ENCODE measurements at regions not wholly inside any gene's neighbourhood (a gene's known extent, or its start where the extent isn't known, plus 50 kb on each side); places are given as distances from the start of the nearest gene placed in this dataset.
"Not testable (repeated sequence)": the region's sequence is repeated elsewhere in the genome, so short reads cannot be mapped to it uniquely, and the experiment has no call there.

DNA sequence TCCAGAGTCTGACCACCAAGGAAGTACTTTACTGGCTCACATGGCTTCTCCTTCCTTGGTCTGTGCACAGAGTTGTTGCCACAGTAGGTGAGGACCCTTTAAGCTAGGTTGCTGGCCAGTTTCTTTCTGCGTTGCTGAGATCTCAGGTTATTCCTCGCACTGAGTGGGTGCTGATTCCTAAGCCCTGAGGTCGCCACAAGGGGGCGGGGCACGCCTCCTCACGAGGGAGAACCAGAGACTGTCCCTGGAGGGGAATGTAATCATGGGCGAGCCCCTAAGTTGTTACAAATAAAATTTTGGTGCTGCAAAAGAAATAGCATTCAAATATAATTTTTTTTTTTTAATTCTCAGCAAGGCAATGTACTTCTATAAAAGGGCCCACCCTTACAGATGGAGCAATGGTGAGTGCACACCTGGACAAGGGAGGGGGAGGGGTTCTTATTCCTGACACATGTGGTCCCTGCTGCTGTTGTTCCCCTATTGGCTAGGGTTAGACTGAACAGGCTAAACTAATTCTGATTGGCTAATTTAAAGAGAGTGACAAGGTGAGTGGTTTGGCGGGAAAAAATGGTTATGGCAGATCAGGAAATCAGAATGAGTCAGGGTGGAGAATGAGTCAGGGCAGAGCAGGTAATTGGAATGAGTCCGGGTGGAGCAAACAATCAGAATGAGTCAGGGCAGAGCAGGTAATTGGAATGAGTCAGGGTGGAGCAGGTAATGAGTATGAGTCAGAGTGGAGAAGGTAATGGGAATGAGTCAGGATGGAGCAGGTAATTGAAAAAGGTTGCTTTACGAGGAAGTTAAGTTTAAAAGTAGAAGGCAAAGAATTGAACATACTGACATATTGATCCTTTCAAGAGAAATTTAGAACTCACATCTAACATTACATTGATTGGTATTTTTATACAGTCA, 107.5 kb downstream of the VSIG4 start:
- no peaks in the 10 kb centered on the region for H3K9me3 ChIP-seq (ENCODE audit: control insufficient read depth in 2 of 3, low read length in 3 of 3)
- CTCF ChIA-PET: no interaction called here
- no peaks in the 10 kb centered on the region for H3K27me3 ChIP-seq (ENCODE audit: control insufficient read depth in 2 of 2, insufficient read depth in 2 of 2, low read length in 2 of 2)
- POLR2A ChIA-PET: no interaction called here
- no peak for ATAC-seq
- H3K9me3 Mint-ChIP-seq: peaks cover 0 to 17% (median 7%) of the 10 kb centered on the region in 11 donors
- H3K4me3 ChIP-seq (ENCODE audit: low read length): no peak overlapping the region
- no peak overlapping the region for H3K27ac ChIP-seq (ENCODE audit: low read depth, low read length)
- H3K36me3 ChIP-seq (ENCODE audit: control insufficient read depth in 2 of 3, insufficient read depth in 3 of 3, low read length in 3 of 3): no peaks in the 10 kb centered on the region
- DNase-seq: no peak
- H3K4me1 ChIP-seq (ENCODE audit: control insufficient read depth in 2 of 2, insufficient read depth in 2 of 2, low read length in 2 of 2): peaks cover 0 to 1% of the 10 kb centered on the region in 2 donors
- intact Hi-C loops (cut with micrococcal nuclease): no loop called here
- no peaks in the 10 kb centered on the region for H3K27me3 Mint-ChIP-seq
- peaks cover 0 to 17% (median 4%) of the 10 kb centered on the region in 5 donors for H3K36me3 Mint-ChIP-seq
- peak overlapping the region in 1 of 9 donors; percentile 10 for H3K27ac Mint-ChIP-seq
- H3K4me1 Mint-ChIP-seq: peaks cover 0 to 12% (median 10%) of the 10 kb centered on the region in 7 donors
- no peak overlapping the region for H3K4me3 Mint-ChIP-seq

DNA sequence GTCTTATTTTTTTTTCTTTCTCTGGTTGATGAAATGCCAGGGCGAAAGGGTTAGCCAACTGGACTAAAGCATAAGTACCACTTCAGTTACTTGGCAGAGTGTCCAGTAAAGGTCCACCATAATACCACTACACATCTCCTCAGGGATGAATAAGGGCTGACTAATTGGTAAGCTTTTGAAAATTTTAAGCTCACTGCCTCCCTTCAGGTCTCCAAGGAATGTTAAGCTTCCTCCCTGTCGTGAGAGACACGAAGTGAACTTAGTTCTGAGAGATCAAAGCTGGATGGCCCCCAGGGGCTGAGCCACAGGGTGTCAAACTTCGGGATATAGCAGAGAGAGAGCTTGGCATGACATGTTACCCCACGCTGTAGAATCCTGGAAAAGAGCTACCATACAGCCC, 111.4 kb downstream of the VSIG4 start:
- H3K36me3 ChIP-seq (ENCODE audit: control insufficient read depth in 2 of 3, insufficient read depth in 3 of 3, low read length in 3 of 3): no peaks in the 10 kb centered on the region
- ChIA-PET POLR2A (no interaction called here), CTCF (no interaction called here)
- intact Hi-C loops (cut with micrococcal nuclease): loop anchor here (5.0 to 10.0 kb wide), 5 partner anchors 176 to 951 kb away; partner anchors contain the start of genes MSN (in 1 of the 2) and ZC4H2 (in 1 of the 2)
- no peaks in the 10 kb centered on the region for H3K9me3 ChIP-seq (ENCODE audit: control insufficient read depth in 2 of 3, low read length in 3 of 3)
- Mint-ChIP-seq H3K27ac (no peak overlapping the region), H3K4me3 (peak overlapping the region in 1 of 10 donors; percentile 27), H3K36me3 (peaks cover 0 to 37% (median 4%) of the 10 kb centered on the region in 5 donors), H3K4me1 (peaks cover 18 to 51% (median 43%) of the 10 kb centered on the region in 7 donors), H3K9me3 (peaks cover 0 to 30% (median 12%) of the 10 kb centered on the region in 11 donors), H3K27me3 (no peaks in the 10 kb centered on the region)
- H3K4me1 ChIP-seq (ENCODE audit: control insufficient read depth in 2 of 2, insufficient read depth in 2 of 2, low read length in 2 of 2): peaks cover 22 to 29% of the 10 kb centered on the region in 2 donors
- H3K4me3 ChIP-seq (ENCODE audit: low read length): no peak overlapping the region
- no peak for DNase-seq
- H3K27me3 ChIP-seq (ENCODE audit: control insufficient read depth in 2 of 2, insufficient read depth in 2 of 2, low read length in 2 of 2): no peaks in the 10 kb centered on the region
- H3K27ac ChIP-seq (ENCODE audit: low read depth, low read length): no peak overlapping the region
- ATAC-seq: no peak

GRCh38 chrX:65927386-65927785, 112.5 kb downstream of the VSIG4 start:
- DNase-seq; POLR2A ChIA-PET; H3K27ac ChIP-seq (ENCODE audit: low read depth, low read length); H3K9me3 ChIP-seq (ENCODE audit: control insufficient read depth in 2 of 3, low read length in 3 of 3); H3K4me3 ChIP-seq (ENCODE audit: low read length); ATAC-seq; H3K27me3 ChIP-seq (ENCODE audit: control insufficient read depth in 2 of 2, insufficient read depth in 2 of 2, low read length in 2 of 2); CTCF ChIA-PET; H3K27me3 Mint-ChIP-seq; H3K36me3 ChIP-seq (ENCODE audit: control insufficient read depth in 2 of 3, insufficient read depth in 3 of 3, low read length in 3 of 3): not testable (repeated sequence)
- peak overlapping the region in 5 of 9 donors; percentile 15 to 71 (median 58) for H3K27ac Mint-ChIP-seq
- H3K4me1 Mint-ChIP-seq: peaks cover 28 to 63% (median 51%) of the 10 kb centered on the region in 7 donors
- peaks cover 22 to 32% of the 10 kb centered on the region in 2 donors for H3K4me1 ChIP-seq (ENCODE audit: control insufficient read depth in 2 of 2, insufficient read depth in 2 of 2, low read length in 2 of 2)
- peaks cover 0 to 24% (median 8%) of the 10 kb centered on the region in 11 donors for H3K9me3 Mint-ChIP-seq
- H3K4me3 Mint-ChIP-seq: peak overlapping the region in 5 of 10 donors; percentile 11 to 72 (median 37)
- intact Hi-C loops (cut with micrococcal nuclease): loop anchor here (2.0 to 10.0 kb wide), 6 partner anchors 175 to 950 kb away; partner anchors contain the start of genes MSN (in 1 of the 2) and ZC4H2 (in 1 of the 2)
- peaks cover 0 to 36% (median 0%) of the 10 kb centered on the region in 5 donors for H3K36me3 Mint-ChIP-seq

- intact Hi-C loops (cut with micrococcal nuclease): loop anchor here (1.0 to 10.0 kb wide), 8 partner anchors 60 to 949 kb away; partner anchors contain the start of genes MSN (in 1 of the 2) and ZC4H2 (in 1 of the 2)
- peak overlapping the region; percentile 15 to 93 (median 73) for H3K27ac Mint-ChIP-seq
- Histone ChIP-seq H3K4me3 (ENCODE audit: low read length) (peak overlapping the region; percentile 31), H3K27me3 (ENCODE audit: control insufficient read depth in 2 of 2, insufficient read depth in 2 of 2, low read length in 2 of 2) (no peaks in the 10 kb centered on the region), H3K4me1 (ENCODE audit: control insufficient read depth in 2 of 2, insufficient read depth in 2 of 2, low read length in 2 of 2) (peaks cover 22 to 32% of the 10 kb centered on the region in 2 donors), H3K27ac (ENCODE audit: low read depth, low read length) (peak overlapping the region; percentile 37), H3K9me3 (ENCODE audit: control insufficient read depth in 2 of 3, low read length in 3 of 3) (no peaks in the 10 kb centered on the region), H3K36me3 (ENCODE audit: control insufficient read depth in 2 of 3, insufficient read depth in 3 of 3, low read length in 3 of 3) (no peaks in the 10 kb centered on the region)
- H3K4me3 Mint-ChIP-seq: peak overlapping the region; percentile 37 to 84 (median 70)
- POLR2A ChIA-PET: no interaction called here
- CTCF ChIA-PET: interaction anchor here (1.0 kb wide), 1 partner anchor 201 kb away, joined by 3 read pairs; no protein-coding TSS in a partner anchor
- peaks cover 0 to 33% (median 0%) of the 10 kb centered on the region in 5 donors for H3K36me3 Mint-ChIP-seq
- DNase-seq (peak in 7 of 9 donors; percentile 13 to 75 (median 54)), ATAC-seq (peak; percentile 75)
- peaks cover 33 to 71% (median 61%) of the 10 kb centered on the region in 7 donors for H3K4me1 Mint-ChIP-seq
- H3K27me3 Mint-ChIP-seq: no peaks in the 10 kb centered on the region
- H3K9me3 Mint-ChIP-seq: peaks cover 0 to 21% (median 2%) of the 10 kb centered on the region in 11 donors
These were observed 113.5 kb downstream of the VSIG4 start for GRCh38 chrX:65926095-65927019.

DNA sequence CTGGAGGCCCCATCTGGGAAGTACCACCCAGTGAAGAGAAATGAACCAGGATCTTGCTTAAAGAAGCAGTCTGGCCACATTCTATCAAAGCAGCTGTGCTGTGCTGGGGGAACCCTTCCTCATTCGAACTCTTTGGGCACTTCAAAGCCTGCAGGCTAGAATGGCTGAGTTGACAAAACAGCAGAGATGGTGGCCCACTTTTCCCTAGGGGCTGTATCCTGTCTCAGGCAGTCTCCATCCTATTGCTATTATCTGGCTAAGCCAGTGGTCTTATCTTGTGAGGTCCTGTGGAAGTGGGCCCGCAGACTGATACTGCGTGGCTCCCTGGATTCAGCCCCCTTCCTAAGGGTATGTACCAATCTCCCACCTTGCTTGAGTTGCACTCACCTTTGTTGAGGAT, 114.3 kb downstream of the VSIG4 start:
- intact Hi-C loops (cut with micrococcal nuclease): loop anchor here (5.0 to 10.0 kb wide), 5 partner anchors 173 to 948 kb away; partner anchors contain the start of genes MSN (in 1 of the 2) and ZC4H2 (in 1 of the 2)
- Histone ChIP-seq H3K36me3 (ENCODE audit: control insufficient read depth in 2 of 3, insufficient read depth in 3 of 3, low read length in 3 of 3) (no peaks in the 10 kb centered on the region), H3K4me1 (ENCODE audit: control insufficient read depth in 2 of 2, insufficient read depth in 2 of 2, low read length in 2 of 2) (peaks cover 22 to 32% of the 10 kb centered on the region in 2 donors), H3K4me3 (ENCODE audit: low read length) (no peak overlapping the region), H3K27me3 (ENCODE audit: control insufficient read depth in 2 of 2, insufficient read depth in 2 of 2, low read length in 2 of 2) (no peaks in the 10 kb centered on the region), H3K27ac (ENCODE audit: low read depth, low read length) (no peak overlapping the region), H3K9me3 (ENCODE audit: control insufficient read depth in 2 of 3, low read length in 3 of 3) (no peaks in the 10 kb centered on the region)
- Mint-ChIP-seq H3K9me3 (peaks cover 0 to 18% (median 2%) of the 10 kb centered on the region in 11 donors), H3K36me3 (peaks cover 0 to 32% (median 0%) of the 10 kb centered on the region in 5 donors), H3K27me3 (no peaks in the 10 kb centered on the region), H3K4me1 (peaks cover 40 to 79% (median 69%) of the 10 kb centered on the region in 7 donors), H3K4me3 (peak overlapping the region in 8 of 10 donors; percentile 37 to 84 (median 72)), H3K27ac (peak overlapping the region in 5 of 9 donors; percentile 29 to 87 (median 71))
- ATAC-seq (no peak), DNase-seq (no peak)
- CTCF ChIA-PET: no interaction called here
- POLR2A ChIA-PET: no interaction called here

DNA sequence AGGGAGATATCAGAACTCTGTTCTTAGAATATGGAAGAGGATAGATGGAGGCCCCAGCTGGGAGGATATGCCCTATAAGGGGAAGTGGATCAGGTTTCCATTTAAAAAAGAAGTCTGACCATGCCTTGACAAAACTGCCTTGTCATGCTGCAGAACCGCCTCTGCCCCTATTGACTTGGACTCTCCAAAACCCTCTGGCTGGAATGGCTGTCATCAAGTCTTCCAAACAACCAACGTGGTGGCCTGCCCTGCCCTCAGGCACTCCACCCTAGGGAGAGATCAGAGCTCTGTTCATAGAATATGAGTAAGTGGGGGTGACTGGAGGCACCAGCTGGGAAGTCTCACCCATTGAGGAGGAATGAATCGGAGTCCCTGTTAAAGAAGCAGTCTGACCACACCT, 114.9 kb downstream of the VSIG4 start:
- Histone ChIP-seq H3K4me1 (ENCODE audit: control insufficient read depth in 2 of 2, insufficient read depth in 2 of 2, low read length in 2 of 2) (peaks cover 22 to 32% of the 10 kb centered on the region in 2 donors), H3K4me3 (ENCODE audit: low read length) (no peak overlapping the region), H3K27ac (ENCODE audit: low read depth, low read length) (no peak overlapping the region), H3K27me3 (ENCODE audit: control insufficient read depth in 2 of 2, insufficient read depth in 2 of 2, low read length in 2 of 2) (no peaks in the 10 kb centered on the region), H3K9me3 (ENCODE audit: control insufficient read depth in 2 of 3, low read length in 3 of 3) (no peaks in the 10 kb centered on the region), H3K36me3 (ENCODE audit: control insufficient read depth in 2 of 3, insufficient read depth in 3 of 3, low read length in 3 of 3) (no peaks in the 10 kb centered on the region)
- intact Hi-C loops (cut with micrococcal nuclease): loop anchor here (5.0 to 10.0 kb wide), 5 partner anchors 173 to 948 kb away; partner anchors contain the start of genes MSN (in 1 of the 2) and ZC4H2 (in 1 of the 2)
- no peaks in the 10 kb centered on the region for H3K27me3 Mint-ChIP-seq
- DNase-seq (no peak), ATAC-seq (no peak)
- peaks cover 0 to 19% (median 2%) of the 10 kb centered on the region in 11 donors for H3K9me3 Mint-ChIP-seq
- H3K36me3 Mint-ChIP-seq: peaks cover 0 to 33% (median 0%) of the 10 kb centered on the region in 5 donors
- H3K4me1 Mint-ChIP-seq: peaks cover 42 to 83% (median 66%) of the 10 kb centered on the region in 7 donors
- ChIA-PET CTCF (no interaction called here), POLR2A (no interaction called here)
- peak overlapping the region in 2 of 9 donors; percentile 34 to 63 for H3K27ac Mint-ChIP-seq
- H3K4me3 Mint-ChIP-seq: peak overlapping the region in 4 of 10 donors; percentile 43 to 46 (median 45)

Measured in naive thymus-derived CD4-positive, alpha-beta T cell (primary cell).